Activated gamma-delta T cell (primary cell): ENCODE measurements at regions not wholly inside any gene's neighbourhood (a gene's known extent, or its start where the extent isn't known, plus 50 kb on each side); places are given as distances from the start of the nearest gene placed in this dataset.
"Not testable (repeated sequence)": the region's sequence is repeated elsewhere in the genome, so short reads cannot be mapped to it uniquely, and the experiment has no call there.

Source experiments
- DNase-seq: peaks from one replicate; lab custom pipeline; 2025; lab: John Stamatoyannopoulos, UW

DNA sequence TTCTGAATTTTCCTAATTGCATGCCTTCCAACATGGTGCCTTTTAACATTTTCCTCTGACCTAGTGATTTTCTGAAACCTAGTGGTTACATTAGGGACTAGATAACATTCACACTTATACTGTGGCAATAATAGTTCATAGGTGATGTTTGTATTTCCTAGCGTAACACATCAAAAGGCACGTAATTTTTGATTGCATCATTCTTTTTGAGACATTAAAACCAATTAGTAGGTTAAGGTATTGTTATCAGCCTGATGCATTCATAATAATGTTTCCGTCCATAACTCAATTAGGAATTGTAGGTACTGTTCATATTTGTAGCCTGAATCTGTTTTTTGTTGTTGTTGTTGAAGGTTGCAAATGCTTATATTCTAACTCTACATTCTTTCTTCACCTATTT lies 192.4 kb downstream of the ANXA1 start:
- DNase-seq = no peak

DNA sequence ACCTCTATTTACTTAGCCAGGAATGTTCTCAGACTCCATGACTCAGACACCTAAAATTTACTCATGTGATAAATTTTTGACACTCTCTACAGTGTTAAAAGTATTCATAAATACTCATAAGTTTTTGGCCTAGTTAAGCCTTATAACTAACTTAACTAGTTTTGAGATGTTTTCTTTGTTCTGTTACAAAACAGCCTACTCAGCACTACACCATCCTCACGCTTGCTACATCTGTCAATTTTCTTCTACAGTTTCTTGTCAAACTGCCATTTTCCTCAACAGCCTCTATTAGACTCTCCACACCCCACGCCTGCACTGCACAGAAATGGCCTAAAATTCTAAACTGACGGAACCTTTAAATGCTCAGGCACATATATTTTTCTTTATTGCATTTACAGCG lies 195.5 kb downstream of the ANXA1 start:
- DNase-seq = no peak

DNA sequence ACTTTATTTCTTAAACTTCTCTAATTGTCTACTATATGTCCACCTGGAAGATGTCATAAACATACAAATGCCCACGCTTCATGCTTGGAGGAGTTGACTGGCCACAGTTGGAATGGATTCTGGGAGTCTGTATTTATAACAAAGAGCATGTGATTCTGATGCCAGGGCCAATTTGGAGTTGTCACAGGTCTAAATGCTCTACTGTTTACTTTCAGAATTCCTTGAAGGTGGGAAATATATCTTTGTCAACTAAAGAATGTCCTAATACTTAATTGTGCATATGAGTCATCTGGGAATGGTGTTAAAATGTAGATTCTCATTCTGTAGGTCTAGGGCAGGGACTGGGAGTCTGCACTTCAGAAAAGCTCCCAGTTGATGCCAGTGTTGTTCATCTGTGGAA lies 196.1 kb downstream of the ANXA1 start:
- DNase-seq = no peak

- no peak for DNase-seq
These were observed 196.8 kb downstream of the ANXA1 start for GRCh38 chr9:73348471-73348870.

GRCh38 chr9:73349476-73349875 lies 197.8 kb downstream of the ANXA1 start:
- DNase-seq = no peak

GRCh38 chr9:73357607-73358006 lies 205.9 kb downstream of the ANXA1 start:
- DNase-seq = no peak

DNA sequence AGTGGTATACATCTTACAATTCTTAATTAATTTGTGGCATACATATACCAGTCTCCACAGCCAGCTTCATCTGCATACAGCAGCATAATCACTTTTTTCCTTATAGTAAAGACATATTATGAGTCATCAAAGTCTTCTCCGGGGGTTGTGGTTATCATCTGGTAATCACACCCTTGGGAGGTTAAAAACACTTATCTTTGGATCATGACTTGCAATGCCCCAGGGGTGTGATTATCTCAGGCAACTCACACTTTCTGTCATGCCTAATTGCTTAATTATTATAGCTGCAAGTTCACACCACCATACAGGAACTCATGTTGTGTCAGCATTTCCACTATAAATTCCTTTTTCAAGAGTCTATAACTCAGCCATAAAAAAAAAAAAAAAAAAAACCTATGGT lies 218.4 kb downstream of the ANXA1 start:
- no peak for DNase-seq

DNA sequence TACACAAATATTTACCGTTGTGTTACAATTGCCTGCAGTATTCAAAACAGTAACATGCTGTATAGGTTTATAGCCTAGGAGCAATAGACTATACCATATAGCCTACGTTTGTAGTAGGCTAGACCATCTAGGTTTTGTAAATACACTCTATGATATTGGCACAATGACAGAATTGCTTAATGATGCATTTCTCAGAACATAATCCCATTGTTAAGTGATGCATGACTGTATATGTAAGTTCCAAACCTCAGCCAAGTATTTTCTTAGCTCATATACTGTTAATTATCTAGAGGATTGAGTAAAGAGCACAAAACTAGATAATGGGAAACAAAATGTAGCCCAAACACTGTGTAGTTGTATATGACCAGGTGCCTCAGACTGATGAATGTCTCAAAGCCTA lies 220.1 kb downstream of the ANXA1 start:
- DNase-seq = no peak

- no peak for DNase-seq
These were observed 228.7 kb downstream of the ANXA1 start for GRCh38 chr9:73380411-73380810.

DNA sequence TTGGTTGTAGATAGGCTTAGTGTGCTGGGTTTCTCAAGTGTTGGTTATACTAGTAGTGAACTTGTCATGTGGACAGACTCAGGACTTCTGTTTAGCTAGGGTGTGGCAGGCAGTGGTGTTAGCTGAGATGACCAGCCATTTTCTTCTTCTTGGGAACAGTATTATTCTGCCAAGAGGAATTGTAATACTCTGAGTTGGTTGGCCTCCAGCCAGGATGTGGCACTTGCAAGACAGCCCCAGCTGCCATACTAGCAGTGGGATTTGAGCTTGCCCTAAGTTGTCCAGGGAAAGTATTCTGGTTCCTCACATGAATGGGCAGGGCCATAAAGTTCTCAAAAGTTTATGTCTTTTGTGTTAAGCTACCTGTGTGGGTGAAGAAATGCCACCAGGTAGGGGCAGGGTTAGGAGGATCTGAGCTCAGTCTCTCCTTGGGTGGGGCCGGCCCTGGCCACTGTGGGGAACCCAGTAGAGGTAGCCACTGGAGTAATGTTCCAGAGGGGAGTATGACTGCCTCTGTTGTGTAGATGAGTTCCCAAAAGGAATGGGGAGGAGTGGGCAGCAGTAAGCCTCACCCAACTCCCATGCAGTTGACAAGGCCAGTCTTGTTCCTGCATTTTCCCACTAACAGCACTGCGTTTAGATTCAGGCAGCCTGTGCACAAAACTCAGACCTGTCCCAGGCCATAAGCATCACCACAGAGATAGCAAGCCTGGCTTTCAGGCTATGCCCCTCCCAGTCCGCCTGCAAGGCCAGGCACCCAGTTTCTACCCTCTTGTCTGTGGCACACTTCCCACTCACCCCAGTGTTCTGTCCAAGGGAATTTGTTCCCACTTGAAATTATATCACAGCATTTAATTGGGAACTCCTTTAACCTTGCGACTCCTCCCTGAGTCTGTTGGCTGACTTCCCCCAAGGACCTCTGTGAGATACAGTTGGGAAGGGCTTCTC lies 250.7 kb downstream of the ANXA1 start:
- DNase-seq = no peak

DNA sequence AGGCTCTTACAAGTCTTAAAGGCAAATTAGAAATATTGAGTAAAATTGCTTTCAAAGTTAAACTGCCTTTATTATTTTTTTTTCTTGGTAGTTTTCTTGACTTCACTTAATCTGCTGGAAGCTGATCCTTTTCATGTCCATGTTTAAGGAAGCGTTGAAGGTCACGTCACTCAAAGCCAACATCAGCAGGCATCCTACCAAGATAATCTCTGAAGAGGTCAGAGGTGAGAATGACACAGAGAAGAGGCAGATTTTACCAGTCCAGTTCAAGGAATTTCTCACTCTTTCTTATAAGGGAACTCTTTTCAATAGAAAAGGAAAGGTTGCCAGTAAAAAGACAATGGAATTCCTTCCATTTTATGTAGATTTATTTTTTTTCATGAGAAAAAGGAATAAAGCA lies 259.8 kb downstream of the ANXA1 start:
- no peak for DNase-seq

- DNase-seq = no peak
These were observed 261.2 kb downstream of the ANXA1 start for GRCh38 chr9:73412874-73413273.

GRCh38 chr9:73423891-73424290 lies 272.2 kb downstream of the ANXA1 start:
- no peak for DNase-seq

GRCh38 chr9:73426269-73426668 lies 274.6 kb downstream of the ANXA1 start:
- DNase-seq = no peak

- DNase-seq = no peak
These were observed 283.2 kb downstream of the ANXA1 start for GRCh38 chr9:73434826-73435225.

GRCh38 chr9:73437758-73438157 lies 286.1 kb downstream of the ANXA1 start:
- DNase-seq = no peak

DNA sequence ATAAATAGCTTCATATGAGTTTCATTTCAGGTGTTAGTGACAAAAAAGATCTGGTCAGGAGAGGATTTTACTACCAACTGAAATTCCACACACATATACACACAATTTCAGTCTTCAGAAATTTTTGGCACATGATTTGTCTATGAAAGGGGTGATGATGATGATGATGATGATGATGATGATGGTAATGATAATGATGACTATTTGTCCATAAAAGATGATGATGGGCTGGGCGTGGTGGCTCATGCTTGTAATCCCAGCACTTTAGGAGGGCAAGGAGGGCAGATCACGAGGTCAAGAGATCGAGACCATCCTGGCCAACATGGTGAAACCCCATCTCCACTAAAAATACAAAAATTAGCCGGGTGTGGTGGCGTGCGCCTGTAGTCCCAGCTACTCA lies 288.2 kb downstream of the ANXA1 start:
- not testable (repeated sequence) for DNase-seq

DNA sequence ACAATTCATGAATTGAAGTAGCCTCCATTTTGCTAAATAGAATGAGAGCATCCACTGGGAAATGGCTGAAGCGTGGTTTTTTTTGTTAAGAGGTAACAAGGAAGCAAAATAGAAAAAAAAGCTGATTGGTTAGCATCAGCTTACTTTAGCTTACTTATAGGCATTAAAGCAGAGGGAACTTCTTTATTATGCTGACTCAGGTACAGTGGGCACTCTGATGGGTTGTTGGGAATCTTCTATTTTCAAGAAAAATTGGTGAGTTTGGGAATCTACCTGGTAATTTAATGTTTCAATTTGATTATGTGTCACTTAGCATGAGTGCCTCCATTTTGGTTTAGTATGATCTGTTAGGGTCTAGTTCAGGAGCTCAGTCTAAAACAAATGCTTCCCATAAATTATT lies 289.6 kb downstream of the ANXA1 start:
- no peak for DNase-seq

GRCh38 chr9:73441890-73442818 lies 290.5 kb downstream of the ANXA1 start:
- DNase-seq = no peak

GRCh38 chr9:73444821-73445220 lies 293.2 kb downstream of the ANXA1 start:
- no peak for DNase-seq

DNA sequence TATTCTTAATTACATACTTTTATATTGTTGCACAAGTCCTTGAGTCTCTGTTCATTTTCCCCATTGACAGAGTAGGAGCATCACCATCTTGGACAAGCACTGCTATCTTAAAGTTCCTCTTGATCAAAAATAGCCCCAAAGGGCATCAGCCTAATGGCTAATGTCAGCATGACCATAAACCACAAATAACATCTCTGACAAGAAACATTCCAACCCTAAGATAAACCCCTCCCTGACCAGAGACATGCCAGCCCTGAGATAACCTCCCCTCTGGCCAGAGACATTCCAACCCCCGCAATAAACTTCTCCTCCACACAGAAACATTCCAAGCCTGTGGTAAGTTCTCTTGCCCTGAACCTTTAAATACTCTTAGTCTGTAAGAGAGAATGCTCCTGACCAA lies 293.7 kb downstream of the ANXA1 start:
- DNase-seq = not testable (repeated sequence)

- DNase-seq = no peak
These were observed 294.6 kb downstream of the ANXA1 start for GRCh38 chr9:73446306-73446705.

GRCh38 chr9:73451003-73451402 lies 299.3 kb downstream of the ANXA1 start:
- no peak for DNase-seq
